ENCODE measurements at regions not wholly inside any gene's neighbourhood (a gene's known extent, or its start where the extent isn't known, plus 50 kb on each side); places are given as distances from the start of the nearest gene placed in this dataset.

DNA sequence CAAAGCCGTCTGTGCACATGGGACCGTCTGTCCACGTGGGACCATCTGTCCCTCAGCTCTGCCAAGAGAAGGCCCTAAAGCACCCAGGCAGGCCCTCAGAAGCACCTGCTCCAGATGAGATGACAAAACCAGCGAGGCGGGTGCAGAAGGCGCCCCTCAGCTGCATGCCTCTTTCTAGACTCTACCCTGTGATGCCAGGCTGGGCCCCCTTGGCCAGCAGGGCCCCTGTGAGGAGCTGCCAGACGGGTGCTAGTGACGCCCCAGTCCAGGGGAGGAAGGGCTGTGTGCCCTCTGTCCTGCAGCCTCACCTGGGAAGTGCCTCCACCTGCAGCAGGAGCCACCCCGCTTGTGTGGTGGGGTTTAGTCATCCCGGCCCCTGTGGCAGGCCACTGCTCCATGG, 309.2 kb upstream of the SHH start:
- Histone ChIP-seq H3K4me1 (no peaks in the 10 kb centered on the region), H3K4me3 (no peak overlapping the region), H3K27ac (no peak overlapping the region), H3K27me3 (peaks cover 0 to 9% (median 0%) of the 10 kb centered on the region in 4 donors), H3K9me3 (no peaks in the 10 kb centered on the region), H3K36me3 (no peaks in the 10 kb centered on the region)
- DNase-seq, result no peak
- intact Hi-C loops (cut with DNase I), result no loop called here
- WGBS, 2 donors, result 86 to 89% methylated on average over 4 of the region's 10 CpGs
- TF ChIP-seq POLR2A (IDR thresholded peaks at IDR 0.05), result no peak
- TF ChIP-seq CTCF (IDR thresholded peaks at IDR 0.05), result no peak

- Histone ChIP-seq H3K27me3 (peaks cover 0 to 9% (median 0%) of the 10 kb centered on the region in 4 donors), H3K27ac (no peak overlapping the region), H3K4me3 (no peak overlapping the region), H3K4me1 (no peaks in the 10 kb centered on the region), H3K36me3 (no peaks in the 10 kb centered on the region), H3K9me3 (no peaks in the 10 kb centered on the region)
- intact Hi-C loops (cut with DNase I), result no loop called here
- whole genome bisulfite sequencing, 2 donors, result 73 to 87% methylated on average over 15 to 16 of the region's 17 CpGs
- TF ChIP-seq POLR2A (IDR thresholded peaks at IDR 0.05) (no peak), CTCF (IDR thresholded peaks at IDR 0.05) (no peak)
- no peak for DNase-seq
Observed at GRCh38 chr7:156120552-156120951, 308.3 kb upstream of the SHH start.

- Histone ChIP-seq H3K4me3 (no peak overlapping the region), H3K27me3 (peaks cover 0 to 9% (median 0%) of the 10 kb centered on the region in 4 donors), H3K27ac (no peak overlapping the region), H3K36me3 (no peaks in the 10 kb centered on the region), H3K4me1 (no peaks in the 10 kb centered on the region), H3K9me3 (no peaks in the 10 kb centered on the region)
- intact Hi-C loops (cut with DNase I), result no loop called here
- no peak for TF ChIP-seq CTCF (IDR thresholded peaks at IDR 0.05)
- no peak for TF ChIP-seq POLR2A (IDR thresholded peaks at IDR 0.05)
- 77 to 83% methylated on average over 6 of the region's 6 CpGs for WGBS, 2 donors
- DNase-seq, result no peak
Observed at GRCh38 chr7:156119771-156120170, 307.5 kb upstream of the SHH start.

DNA sequence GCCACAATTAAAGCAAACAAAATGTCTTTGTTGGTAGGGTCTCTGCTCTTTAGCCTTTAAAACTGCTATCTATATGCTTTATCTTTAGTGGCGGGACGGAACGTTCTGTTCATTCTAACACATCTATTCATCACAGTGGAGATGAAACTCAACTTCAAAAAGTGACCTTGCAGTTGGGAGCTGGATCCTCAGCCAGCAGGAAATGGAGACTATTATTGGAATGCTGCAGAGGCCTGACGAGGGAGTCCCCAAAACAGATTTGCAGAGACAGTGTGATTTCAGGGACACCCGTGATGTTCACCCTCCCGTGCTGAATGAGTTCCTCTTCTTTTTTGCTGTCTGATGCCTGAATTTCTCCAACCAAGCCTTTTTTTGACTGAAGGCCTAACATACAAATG, 306.0 kb upstream of the SHH start:
- 75 to 79% methylated on average over 6 of the region's 6 CpGs for WGBS, 2 donors

More for the DNA sequence above, 306.0 kb upstream of the SHH start:
- peaks cover 0 to 9% (median 0%) of the 10 kb centered on the region in 4 donors for H3K27me3 ChIP-seq
- DNase-seq, result no peak
- H3K4me1 ChIP-seq, result no peaks in the 10 kb centered on the region
- H3K9me3 ChIP-seq, result no peaks in the 10 kb centered on the region
- no peak overlapping the region for H3K4me3 ChIP-seq
- TF ChIP-seq CTCF (IDR thresholded peaks at IDR 0.05), result no peak
- no peak for TF ChIP-seq POLR2A (IDR thresholded peaks at IDR 0.05)
- H3K36me3 ChIP-seq, result no peaks in the 10 kb centered on the region
- H3K27ac ChIP-seq, result peak overlapping the region in 1 of 4 donors; percentile 12
- intact Hi-C loops (cut with DNase I), result no loop called here

Measured in esophagus squamous epithelium (tissue), 5 donors.